GM19324 (cell line): ENCODE measurements at regions not wholly inside any gene's neighbourhood (a gene's known extent, or its start where the extent isn't known, plus 50 kb on each side); places are given as distances from the start of the nearest gene placed in this dataset.
"Not testable (repeated sequence)": the region's sequence is repeated elsewhere in the genome, so short reads cannot be mapped to it uniquely, and the experiment has no call there.

ENCODE experiments used
- ATAC-seq: cut with Tn5 transposase; IDR thresholded peaks from one replicate; pipeline ENCODE4 v1.9.1; 2021; ENCODE audit warnings: mild to moderate bottlenecking, moderate library complexity; ENCODE audit not compliant: unreplicated experiment, low FRiP score

DNA sequence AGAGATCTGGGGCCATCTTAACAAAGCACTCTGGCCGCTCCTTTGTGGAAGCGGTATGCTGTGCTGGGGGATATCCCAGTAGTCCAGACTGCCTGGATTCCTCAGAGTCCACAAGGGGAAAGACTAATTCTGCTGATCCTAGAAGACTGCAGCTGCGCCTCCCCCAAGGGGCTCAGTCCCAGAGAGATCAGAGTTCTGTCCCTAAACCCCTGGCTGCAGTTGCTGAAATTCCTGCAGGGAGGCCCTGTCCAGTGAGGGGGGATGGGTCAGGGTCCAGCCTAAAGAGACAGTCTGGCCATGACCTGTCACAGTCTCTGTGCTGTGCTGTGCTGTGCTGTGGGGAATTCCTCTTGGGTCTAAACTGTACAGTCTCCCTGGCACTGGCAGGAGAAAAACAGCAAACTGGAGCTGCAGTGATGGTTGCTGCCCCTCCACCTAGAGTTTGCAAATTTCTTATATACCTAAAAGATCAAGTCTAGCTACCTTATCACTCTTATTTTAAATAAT is 575.1 kb upstream of the UBE2E2 start:
- no peak for ATAC-seq

DNA sequence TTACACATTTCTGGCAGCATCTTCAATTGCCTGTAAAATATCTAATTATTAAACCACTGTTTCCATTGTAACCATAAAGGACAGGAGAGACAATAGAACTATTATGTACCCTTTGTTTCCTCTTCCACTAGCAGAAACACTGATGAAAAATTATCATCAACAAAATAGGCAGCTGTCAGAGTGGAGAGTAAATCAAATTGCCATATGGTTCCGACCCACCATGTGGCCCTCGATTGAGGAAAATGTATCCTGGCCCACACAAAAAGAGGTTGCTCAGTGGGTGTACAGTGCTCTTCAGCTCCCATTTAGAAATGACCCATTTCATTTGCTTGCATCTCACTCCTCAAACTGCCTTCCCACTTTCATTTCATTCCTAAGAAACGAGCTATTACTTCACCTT is 570.6 kb upstream of the UBE2E2 start:
- no peak for ATAC-seq

DNA sequence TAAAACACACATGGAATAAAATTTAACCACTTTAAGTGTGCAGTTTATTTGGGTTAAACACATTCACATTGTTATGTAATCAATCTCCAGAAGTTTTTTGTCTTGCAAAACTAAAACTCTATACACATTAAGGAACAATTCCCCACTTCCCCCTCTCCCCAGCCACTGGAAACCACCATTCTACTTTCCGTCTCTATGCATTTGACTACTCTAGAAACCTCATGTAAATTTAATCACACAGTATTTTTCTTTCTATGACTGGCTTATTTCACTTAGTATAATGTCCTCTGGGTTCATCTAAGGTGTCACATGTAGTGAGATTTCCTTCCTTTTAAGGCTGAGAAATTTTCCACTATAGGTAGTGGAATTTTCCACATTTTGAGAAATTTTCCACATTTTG is 568.7 kb upstream of the UBE2E2 start:
- ATAC-seq, result no peak

DNA sequence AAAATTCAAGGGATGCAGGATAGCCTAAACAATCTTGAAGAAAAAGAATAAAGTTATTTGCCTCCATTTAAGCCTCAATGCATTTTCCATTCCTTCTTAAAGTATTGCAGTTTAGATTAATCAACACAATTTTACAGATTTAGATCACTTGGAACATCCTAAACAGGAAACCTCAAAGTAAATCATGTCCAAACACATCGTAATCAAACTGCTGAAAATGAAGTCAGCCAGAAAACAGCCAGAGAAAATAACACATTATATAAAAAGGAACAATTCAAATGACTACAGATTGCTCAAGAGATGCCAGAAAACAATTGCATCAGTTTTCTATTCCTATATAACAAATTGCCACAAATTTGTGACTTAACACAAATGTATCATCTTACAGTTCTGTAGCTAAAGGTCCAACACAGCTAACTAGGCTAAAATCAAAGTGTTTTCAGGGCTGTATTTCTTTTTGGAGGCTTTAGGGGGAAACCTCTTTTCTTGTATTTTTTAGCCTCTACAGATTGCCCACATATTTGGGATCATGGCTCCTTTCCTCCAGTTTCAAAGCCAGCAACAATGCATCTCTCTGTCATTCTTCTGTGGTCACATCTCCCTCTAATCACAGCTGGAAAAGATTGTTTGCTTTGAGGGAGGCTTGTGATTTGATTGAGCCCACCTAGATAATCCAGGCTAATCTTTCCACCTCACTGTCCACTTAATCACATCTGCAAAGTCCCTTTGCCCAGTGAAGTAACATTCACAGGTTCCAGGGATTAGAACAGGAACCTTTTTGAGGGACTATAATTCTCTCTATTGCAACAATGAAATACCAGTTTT is 543.3 kb upstream of the UBE2E2 start:
- no peak for ATAC-seq

DNA sequence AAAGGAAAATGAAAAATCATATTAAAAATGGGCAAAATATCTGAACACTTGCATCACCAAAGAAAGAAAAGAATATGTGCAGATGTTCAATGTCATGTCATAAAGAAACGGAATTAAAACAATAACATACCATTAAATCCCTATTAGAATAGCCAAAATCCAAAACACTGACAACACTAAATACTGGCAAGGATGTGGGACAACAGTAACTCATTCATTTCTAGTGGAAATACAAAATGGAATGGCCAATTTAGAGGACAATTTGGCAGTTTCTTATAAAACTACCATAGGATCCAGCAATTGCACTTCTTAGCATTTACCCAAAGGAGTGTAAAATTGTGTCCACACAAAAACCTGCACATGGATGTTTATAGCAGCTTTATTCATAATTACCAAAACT is 542.5 kb upstream of the UBE2E2 start:
- ATAC-seq, result no peak

DNA sequence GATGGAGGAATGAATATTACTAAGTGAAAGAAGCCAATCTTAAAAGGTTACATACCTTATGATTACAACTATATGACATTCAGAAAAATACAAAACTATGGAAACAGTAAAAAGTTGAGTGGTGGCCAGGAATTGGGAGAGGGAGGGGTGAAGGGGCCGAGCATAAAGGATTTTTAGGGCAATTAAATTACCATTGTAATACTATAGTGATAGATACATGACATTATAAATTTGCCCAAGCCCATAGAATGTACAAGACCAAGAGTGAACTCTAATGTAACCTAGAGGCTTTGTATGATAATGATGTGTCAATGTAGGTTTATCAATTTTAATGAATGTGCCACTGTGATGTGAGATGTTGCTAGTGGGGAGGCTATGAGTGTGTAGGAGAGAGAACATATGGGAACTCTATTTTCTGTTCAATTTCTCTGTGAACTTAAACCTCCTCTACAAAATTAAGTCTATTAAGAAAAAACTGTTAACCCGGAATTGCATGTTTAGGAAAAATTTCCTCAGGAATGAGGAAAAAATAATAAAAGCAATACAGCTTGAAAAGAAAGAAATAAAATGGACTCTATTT is 541.9 kb upstream of the UBE2E2 start:
- no peak for ATAC-seq

DNA sequence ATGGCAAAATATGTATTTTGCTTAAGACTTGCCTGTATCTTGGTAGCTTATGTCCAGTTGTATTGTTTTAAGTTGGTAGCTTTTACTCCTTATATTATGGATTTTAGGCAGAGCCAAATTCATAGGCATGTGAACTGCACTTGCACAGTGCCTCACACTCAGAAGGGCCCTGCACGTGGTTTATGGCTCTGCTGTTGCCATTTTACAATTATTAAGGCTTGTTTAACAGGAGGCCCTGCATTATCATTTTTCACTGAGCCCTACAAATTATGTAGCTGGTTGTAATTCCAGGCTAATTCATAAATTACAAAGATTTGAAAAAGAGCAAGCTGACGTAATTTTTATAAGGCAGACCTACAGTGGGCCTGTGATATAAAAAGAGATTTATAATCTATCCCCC is 537.6 kb upstream of the UBE2E2 start:
- no peak for ATAC-seq

DNA sequence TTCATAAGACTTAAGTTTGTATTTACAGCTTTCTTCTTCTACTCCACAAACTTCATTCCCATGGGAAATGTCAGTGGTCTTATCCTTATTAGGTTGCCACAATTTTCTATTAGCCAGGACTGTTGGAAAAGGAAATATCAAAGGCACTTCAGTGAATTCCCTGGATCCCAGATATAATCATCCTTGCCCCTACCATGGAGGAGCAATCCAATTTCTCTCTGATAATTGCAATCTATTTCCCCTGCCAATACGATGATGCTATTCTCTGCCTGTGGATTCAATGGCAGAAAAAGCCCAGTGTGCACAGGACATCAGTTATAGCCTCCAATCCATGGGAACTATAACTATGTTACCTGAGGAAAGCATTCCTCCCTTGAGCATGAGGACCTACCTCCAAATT is 536.4 kb upstream of the UBE2E2 start:
- ATAC-seq, result no peak

DNA sequence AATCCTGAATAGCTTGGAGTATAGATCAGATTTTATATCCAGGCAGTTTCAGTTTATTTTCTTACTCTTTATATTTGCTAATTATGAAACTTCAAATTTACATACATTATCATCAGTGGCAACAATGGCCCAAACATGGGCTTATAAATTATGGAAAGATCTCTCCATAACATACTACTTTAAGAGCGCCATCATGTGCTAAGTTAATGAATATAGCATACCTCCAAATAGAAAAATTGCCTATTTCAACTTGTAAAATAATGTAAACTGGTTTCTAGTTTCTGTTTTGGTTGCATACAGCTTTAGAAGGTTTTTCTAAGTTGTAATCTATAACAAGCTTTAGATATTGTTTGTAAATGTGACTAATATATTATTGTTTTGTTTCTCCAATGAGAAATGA is 531.3 kb upstream of the UBE2E2 start:
- ATAC-seq, result no peak

DNA sequence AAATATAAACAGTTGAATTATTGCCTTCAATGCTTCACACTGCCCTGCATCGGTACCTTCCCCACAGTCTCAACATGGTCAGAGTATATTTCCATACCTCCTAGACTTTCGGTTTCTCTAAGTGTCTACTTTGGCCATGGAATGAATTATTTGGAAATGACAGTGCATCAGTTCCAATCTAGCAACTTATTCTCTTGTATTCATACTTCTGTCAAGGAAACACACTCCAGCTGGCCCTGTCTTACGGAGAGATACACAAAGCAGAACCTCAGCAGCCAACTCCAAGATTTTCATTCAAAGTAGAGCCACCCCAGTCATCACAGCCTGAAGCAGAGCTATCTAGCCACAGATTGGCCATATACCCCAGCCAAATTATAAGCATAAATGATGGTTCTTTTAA is 518.4 kb upstream of the UBE2E2 start:
- ATAC-seq, result no peak

DNA sequence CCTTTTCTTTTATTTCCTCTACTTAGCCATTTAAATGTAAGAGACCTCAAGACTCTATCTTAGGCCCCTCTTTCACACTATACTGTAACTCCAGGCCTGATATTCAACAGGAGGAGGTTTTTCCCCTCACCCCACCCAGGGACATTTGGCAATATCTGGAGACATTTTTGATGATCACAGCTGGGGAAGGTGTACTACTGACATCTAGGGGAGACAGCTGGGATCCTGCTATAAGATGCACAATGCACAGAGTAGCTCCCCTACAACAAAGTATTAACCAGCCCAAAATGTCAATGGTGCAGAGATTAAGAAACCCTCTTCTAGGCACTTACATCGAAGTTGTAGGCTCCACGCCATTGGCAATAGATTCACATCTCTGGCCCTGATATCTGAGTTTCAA is 517.5 kb upstream of the UBE2E2 start:
- ATAC-seq, result no peak

DNA sequence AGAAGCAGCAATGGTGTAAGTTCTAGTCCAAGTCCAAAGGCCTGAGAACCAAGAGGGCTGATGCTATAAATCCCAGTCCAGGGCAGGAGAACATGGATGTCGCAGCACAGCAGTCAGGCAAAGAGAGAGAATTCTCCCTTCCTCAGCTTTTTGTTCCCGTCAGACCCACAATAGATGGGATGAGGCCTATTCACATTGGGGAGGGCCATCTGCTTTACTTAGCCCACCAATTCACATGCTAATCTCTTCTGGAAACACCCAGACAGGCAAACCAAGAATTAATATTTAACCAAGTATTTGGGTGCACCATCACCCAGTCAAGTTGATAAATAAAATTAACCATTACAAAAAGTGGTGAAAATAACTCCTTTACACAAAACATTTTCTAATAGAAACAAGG is 511.7 kb upstream of the UBE2E2 start:
- ATAC-seq, result no peak

DNA sequence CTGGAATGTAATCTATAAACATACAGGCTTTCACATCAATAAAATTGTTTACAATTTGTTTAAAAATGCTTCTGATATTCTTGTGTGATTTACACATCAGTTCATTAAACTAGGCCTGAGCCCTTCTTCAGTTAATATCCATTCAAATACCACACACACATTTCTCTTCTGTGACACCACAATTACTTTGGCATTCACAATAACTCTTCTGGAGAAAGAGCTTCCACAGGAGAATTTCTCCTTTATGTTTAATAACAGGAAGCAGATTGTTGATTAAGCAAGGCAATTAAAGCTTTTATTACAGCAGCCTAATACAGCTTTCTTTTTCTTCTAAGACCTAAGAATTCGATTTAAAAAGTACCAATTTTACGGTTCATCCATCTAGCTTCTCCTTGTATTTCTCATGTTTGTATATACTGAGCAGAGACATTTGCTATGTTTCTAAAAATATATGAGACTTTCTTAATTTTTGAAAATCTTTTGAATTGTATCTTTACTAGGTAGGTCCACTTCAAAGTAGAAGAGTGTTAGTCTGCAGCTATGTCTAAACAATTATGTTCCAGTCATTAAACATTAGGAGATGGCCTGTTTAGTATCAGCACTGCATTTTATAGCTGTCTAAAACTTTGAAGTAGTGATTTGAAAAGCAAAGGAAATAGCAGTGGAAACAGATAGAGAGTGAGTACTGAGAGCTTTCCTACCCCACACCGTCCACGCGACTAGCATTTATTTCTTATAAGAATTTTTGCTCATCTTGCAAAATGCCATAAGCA is 511.1 kb upstream of the UBE2E2 start:
- ATAC-seq, result no peak

DNA sequence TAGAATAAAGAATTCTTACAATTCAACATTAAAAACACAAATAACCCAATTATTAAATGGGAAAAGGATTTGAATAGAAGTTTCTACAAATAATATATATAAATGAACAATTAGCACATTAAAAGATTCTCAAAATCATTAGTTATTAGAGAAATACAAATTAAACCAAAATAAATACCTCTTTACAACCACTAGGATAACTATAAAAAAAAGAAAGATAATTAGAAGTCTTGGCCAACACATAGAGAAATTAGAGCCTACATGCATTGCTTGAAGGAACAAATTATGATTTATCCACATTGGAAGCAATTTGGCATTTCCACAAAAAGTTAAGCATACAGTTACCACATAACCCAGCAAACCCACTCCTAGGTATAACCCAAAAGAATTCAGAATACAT is 502.3 kb upstream of the UBE2E2 start:
- no peak for ATAC-seq

DNA sequence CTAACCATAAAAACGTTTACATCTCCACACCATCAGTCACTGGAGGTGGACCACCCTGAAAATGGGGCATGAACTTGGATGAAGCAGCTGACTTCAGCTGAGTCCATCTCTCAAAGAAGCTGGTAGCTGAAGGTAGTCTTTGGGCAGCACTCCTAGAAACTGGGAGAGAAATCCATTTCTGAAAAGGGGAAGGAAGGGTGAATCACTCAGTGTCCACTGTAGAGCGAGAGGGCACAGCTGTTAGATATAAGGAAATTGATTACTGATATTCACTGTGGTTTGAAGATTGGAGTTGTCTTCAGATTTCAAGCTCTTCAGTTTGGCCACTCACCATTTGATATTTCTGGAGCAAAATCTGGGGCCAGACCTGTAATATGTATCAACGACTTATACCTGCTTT is 499.0 kb upstream of the UBE2E2 start:
- no peak for ATAC-seq

DNA sequence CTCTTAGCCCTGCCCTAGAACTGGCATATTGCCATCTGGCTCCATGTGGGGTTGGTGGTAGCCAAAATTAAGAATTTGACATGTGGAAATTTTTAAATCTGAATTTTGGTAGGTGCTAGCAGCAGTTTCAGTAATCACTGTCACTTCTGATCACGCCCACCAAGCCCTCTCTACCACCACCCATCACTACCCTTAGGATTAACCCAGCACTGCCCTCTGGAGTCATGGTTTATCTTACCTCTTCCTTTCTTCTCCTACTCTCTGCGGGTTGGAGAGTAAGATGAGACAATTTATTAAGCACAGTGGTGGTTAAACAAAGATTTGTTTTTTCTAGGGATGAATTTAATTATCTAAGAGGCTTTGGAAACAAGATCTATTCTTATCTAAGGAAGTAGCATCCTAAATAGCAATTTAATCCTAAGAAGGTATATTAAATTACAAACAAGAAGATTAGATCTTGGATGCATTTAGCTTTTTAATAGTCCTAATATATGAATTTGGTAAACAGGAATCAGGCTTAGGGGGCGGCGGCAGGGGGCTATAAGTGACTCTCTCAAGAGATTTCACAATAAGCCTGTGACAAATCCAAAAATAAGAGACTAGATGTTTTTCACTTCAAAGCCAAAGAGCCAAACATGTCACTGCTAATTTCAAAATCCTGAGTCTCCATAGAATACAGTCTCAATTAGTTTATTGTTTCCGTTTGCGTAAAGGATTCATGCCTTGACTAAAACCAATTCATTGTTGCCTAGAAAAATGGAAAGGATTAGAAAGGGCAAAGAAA is 498.4 kb upstream of the UBE2E2 start:
- ATAC-seq, result no peak

DNA sequence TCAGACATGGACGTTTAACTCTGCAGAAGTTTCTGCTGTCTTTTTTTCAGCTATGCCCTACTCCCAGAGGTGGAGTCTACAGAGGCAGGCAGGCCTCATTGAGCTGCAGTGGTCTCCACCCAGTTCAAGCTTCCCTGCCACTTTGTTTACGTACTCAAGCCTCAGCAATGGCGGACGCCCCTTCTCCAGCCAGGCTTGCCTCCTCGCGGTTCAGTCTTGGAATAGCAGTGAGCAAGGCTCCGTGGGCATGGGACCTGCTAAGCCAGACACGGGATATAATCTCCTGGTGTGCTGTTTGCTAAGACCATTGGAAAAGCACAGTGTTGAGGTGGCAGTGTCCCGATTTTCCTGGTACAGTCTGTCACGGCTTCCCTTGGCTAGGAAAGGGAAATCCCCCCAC is 496.2 kb upstream of the UBE2E2 start:
- ATAC-seq, result not testable (repeated sequence)

DNA sequence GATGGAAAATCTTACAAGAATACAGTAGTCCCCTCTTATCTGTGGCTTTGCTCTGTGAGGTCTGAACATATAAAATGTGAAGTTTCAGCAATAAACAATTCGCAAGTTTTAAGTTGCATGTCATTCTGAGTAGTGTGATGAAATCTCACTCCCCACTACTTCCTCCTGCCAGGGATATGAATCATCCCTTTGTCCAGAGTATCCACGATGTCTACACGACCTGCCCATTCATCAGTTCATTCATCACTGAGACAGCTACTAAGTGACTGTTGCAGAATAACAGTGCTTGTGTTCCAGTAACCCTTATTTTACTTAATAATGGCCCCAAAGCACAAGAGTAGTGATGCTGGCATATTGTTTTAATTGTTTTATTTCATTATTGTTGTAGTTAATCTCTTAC is 489.2 kb upstream of the UBE2E2 start:
- no peak for ATAC-seq

DNA sequence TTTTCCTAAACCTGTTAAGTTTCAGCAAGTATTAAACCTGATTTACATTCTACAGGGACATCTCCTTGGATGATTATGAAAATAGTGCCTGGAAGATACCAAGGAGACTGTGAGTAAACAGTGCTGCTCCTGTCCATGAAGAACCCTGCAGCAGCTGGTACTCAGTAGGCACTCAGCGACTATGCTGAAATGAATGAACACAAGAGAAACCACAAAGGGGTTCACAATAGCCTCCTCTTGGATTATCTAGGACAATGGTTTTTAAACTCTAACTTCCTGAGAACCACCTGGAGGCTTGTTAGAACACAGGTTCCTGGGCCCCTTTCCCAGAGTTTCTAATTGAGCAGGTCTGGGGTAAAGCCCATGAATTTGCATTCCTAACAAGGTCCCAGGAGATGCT is 488.4 kb upstream of the UBE2E2 start:
- ATAC-seq, result no peak

DNA sequence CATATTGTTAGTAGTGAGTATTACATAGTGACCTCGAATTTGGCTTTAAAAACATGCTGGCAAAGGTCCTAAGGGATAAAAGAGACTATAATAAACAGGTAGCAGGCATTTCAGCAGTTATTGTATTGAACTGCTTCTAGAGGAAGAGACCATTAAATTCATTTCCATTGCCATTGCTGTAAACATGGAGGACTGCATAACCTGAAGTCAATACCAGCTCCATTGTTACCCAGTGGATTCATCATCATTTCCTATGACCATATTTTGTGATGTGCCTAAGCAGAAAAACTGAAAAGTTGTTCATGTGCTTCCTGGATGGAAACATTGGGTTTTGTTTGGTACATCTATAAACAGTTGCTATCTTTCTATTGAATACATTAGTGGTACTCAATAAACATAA is 482.5 kb upstream of the UBE2E2 start:
- ATAC-seq, result no peak

DNA sequence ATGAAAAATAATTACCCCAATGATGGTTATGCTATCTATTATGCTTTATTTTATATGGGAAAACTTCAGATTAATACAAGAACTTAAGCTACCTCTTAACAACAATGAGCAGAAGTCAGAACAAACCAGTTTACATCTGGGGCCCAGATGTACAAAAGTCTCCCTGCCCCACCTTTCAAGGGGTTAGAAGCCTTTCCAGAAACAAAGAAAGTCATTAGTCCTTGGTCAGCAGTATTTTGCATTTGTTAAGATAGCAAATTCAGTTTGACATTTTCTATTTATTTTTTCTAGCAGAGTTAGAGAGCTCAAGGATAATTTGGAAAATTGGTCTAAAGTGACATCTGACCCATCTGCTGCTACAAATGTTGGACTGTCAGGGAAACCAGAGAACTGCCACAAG is 478.7 kb upstream of the UBE2E2 start:
- ATAC-seq, result no peak
